Neural cell (in vitro differentiated cells): ENCODE measurements at regions not wholly inside any gene's neighbourhood (a gene's known extent, or its start where the extent isn't known, plus 50 kb on each side); places are given as distances from the start of the nearest gene placed in this dataset.

ENCODE experiments used
- H2AFZ ChIP-seq: fragments of 200-600, 300-800 bp; sonication (generic), shearing (Covaris generic); 2 replicates; pipeline ENCODE4 v1.6.0; 2014; ENCODE audit warnings: low read depth, mild to moderate bottlenecking, antibody characterized with exemption, low read length, moderate library complexity
- H3F3A ChIP-seq: fragments of 200-600 bp; shearing (Covaris generic); 2 replicates; pipeline ENCODE4 v1.6.1; 2016; ENCODE audit warnings: mild to moderate bottlenecking, moderate library complexity, mixed read lengths, antibody characterized with exemption, low read length; ENCODE audit not compliant: insufficient read depth, poor library complexity, severe bottlenecking
- H3K27ac ChIP-seq: fragments of 200-600, 300-800 bp; sonication (generic), shearing (Covaris generic); 2 replicates; pipeline ENCODE4 v1.5.1; 2014; ENCODE audit warnings: mild to moderate bottlenecking, low read length, moderate library complexity
- H3K27me3 ChIP-seq: fragments of 300-800, 200-600 bp; sonication (generic), shearing (Covaris generic); 2 replicates; pipeline ENCODE4 v1.6.0; 2014; ENCODE audit warnings: mild to moderate bottlenecking, low read depth, low read length, moderate library complexity; ENCODE audit not compliant: insufficient read depth
- H3K36me3 ChIP-seq: fragments of 300-800, 200-600 bp; sonication (generic), shearing (Covaris generic); 2 replicates; pipeline ENCODE4 v1.5.1; 2014; ENCODE audit warnings: mild to moderate bottlenecking, antibody characterized with exemption, low read length, moderate library complexity; ENCODE audit not compliant: insufficient read depth
- H3K4me2 ChIP-seq: fragments of 300-800, 200-600 bp; sonication (generic), shearing (Covaris generic); 2 replicates; pipeline ENCODE4 v1.6.0; 2014; ENCODE audit warnings: mild to moderate bottlenecking, low read length
- H3K4me3 ChIP-seq: fragments of 300-800, 200-600 bp; sonication (generic), shearing (Covaris generic); 2 replicates; pipeline ENCODE4 v1.5.1; 2014; ENCODE audit warnings: mild to moderate bottlenecking, low read length, moderate library complexity
- H3K79me2 ChIP-seq: fragments of 200-600 bp; shearing (Covaris generic); replicated peaks from 2 replicates; pipeline ENCODE4 v1.6.0; 2014; ENCODE audit warnings: mild to moderate bottlenecking, low read length, moderate library complexity; ENCODE audit not compliant: insufficient read depth
- H3K9ac ChIP-seq: fragments of 300-800, 200-600 bp; sonication (generic), shearing (Covaris generic); 2 replicates; pipeline ENCODE4 v1.6.1; 2016; ENCODE audit warnings: mild to moderate bottlenecking, low read length, mixed read lengths
- H3K9me2 ChIP-seq: fragments of 200-600 bp; shearing (Covaris generic); 2 replicates; pipeline ENCODE4 v1.6.1; 2016; ENCODE audit warnings: mild to moderate bottlenecking, low read length, mixed read lengths; ENCODE audit not compliant: insufficient read depth
- H3K9me3 ChIP-seq: fragments of 200-600, 300-800 bp; sonication (generic), shearing (Covaris generic); 2 replicates; pipeline ENCODE4 v1.6.1; 2016; ENCODE audit warnings: mild to moderate bottlenecking, mixed run types, low read length, moderate library complexity, mixed read lengths
- H4K20me1 ChIP-seq: fragments of 200-600 bp; shearing (Covaris generic); 2 replicates; pipeline ENCODE4 v1.6.1; 2016; ENCODE audit warnings: mild to moderate bottlenecking, mixed run types; ENCODE audit not compliant: insufficient read depth
- EP300 ChIP-seq: fragments of 450-650 bp; conservative IDR thresholded peaks from 2 replicates; pipeline ENCODE4 v1.6.1; 2014; ENCODE audit warnings: antibody characterized with exemption, mild to moderate bottlenecking, moderate library complexity; ENCODE audit not compliant: poor library complexity, severe bottlenecking
- EZH2 ChIP-seq: fragments of 200-600, 300-800 bp; shearing (Covaris generic), sonication (generic); IDR thresholded peaks from 2 replicates; pipeline ENCODE4 v1.6.1; 2014; ENCODE audit warnings: antibody characterized with exemption, low read length, borderline replicate concordance, mild to moderate bottlenecking; ENCODE audit not compliant: insufficient read depth, poor library complexity, severe bottlenecking
- MXI1 ChIP-seq: fragments of 450-650 bp; conservative IDR thresholded peaks from 2 replicates; pipeline ENCODE4 v1.6.1; 2014; ENCODE audit warnings: antibody characterized with exemption, mild to moderate bottlenecking; ENCODE audit not compliant: poor library complexity, severe bottlenecking
- RAD21 ChIP-seq: fragments of 450-650 bp; conservative IDR thresholded peaks from 2 replicates; pipeline ENCODE4 v1.6.1; 2014; ENCODE audit warnings: antibody characterized with exemption, mild to moderate bottlenecking, moderate library complexity
- SMC3 ChIP-seq: fragments of 450-650 bp; conservative IDR thresholded peaks from 2 replicates; pipeline ENCODE4 v1.6.1; 2014; ENCODE audit warnings: antibody characterized with exemption, mild to moderate bottlenecking, moderate library complexity; ENCODE audit not compliant: poor library complexity
- TAF1 ChIP-seq: IDR thresholded peaks from 2 replicates; pipeline ENCODE4 v1.6.1; 2012; ENCODE audit warnings: low read depth
- TF ChIP-seq, protein P1 (sequence below): IDR thresholded peaks from 2 replicates; pipeline ENCODE4 v1.6.1; 2012; ENCODE audit warnings: borderline replicate concordance
- TF ChIP-seq, protein P2 (sequence below): fragments of 450-650 bp; IDR thresholded peaks from 2 replicates; pipeline ENCODE4 v1.5.1; 2014; ENCODE audit warnings: antibody characterized with exemption, mild to moderate bottlenecking, moderate library complexity; ENCODE audit not compliant: poor library complexity, severe bottlenecking

DNA sequence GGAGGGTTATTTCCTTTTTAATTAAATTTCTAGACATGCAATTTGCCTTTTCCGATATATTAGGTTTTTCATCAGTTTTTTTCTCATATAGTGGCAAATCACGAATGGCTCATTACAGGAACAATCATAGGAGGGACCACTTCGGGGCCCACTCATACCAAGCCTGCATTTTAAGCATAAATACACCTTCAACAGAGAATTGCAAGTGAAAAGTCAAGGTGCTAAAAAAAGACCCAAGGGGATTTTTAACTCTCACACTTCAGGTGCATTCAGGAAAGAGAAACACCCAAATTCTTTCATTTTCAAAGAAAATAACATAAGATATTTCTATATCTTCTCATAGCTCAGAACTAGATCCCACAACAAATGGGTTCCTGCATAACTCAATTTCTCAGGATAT is 979.6 kb upstream of the NR2F2 start:
- Histone ChIP-seq H3K27me3 (no peaks in the 10 kb centered on the region), H3K9me2 (no peaks in the 10 kb centered on the region), H3K79me2 (no peaks in the 10 kb centered on the region), H3K27ac (no peak overlapping the region), H3K9ac (no peak overlapping the region), H3F3A (no peaks in the 10 kb centered on the region), H4K20me1 (no peaks in the 10 kb centered on the region), H2AFZ (no peak overlapping the region), H3K4me2 (no peak overlapping the region), H3K36me3 (no peaks in the 10 kb centered on the region), H3K4me3 (no peak overlapping the region), H3K9me3 (no peaks in the 10 kb centered on the region)
- TF ChIP-seq MXI1 (no peak), TAF1 (no peak), EP300 (no peak), EZH2 (no peak), SMC3 (no peak), RAD21 (no peak)
- TF ChIP-seq, protein P1, sequence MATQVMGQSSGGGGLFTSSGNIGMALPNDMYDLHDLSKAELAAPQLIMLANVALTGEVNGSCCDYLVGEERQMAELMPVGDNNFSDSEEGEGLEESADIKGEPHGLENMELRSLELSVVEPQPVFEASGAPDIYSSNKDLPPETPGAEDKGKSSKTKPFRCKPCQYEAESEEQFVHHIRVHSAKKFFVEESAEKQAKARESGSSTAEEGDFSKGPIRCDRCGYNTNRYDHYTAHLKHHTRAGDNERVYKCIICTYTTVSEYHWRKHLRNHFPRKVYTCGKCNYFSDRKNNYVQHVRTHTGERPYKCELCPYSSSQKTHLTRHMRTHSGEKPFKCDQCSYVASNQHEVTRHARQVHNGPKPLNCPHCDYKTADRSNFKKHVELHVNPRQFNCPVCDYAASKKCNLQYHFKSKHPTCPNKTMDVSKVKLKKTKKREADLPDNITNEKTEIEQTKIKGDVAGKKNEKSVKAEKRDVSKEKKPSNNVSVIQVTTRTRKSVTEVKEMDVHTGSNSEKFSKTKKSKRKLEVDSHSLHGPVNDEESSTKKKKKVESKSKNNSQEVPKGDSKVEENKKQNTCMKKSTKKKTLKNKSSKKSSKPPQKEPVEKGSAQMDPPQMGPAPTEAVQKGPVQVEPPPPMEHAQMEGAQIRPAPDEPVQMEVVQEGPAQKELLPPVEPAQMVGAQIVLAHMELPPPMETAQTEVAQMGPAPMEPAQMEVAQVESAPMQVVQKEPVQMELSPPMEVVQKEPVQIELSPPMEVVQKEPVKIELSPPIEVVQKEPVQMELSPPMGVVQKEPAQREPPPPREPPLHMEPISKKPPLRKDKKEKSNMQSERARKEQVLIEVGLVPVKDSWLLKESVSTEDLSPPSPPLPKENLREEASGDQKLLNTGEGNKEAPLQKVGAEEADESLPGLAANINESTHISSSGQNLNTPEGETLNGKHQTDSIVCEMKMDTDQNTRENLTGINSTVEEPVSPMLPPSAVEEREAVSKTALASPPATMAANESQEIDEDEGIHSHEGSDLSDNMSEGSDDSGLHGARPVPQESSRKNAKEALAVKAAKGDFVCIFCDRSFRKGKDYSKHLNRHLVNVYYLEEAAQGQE, result no peak
- TF ChIP-seq, protein P2, sequence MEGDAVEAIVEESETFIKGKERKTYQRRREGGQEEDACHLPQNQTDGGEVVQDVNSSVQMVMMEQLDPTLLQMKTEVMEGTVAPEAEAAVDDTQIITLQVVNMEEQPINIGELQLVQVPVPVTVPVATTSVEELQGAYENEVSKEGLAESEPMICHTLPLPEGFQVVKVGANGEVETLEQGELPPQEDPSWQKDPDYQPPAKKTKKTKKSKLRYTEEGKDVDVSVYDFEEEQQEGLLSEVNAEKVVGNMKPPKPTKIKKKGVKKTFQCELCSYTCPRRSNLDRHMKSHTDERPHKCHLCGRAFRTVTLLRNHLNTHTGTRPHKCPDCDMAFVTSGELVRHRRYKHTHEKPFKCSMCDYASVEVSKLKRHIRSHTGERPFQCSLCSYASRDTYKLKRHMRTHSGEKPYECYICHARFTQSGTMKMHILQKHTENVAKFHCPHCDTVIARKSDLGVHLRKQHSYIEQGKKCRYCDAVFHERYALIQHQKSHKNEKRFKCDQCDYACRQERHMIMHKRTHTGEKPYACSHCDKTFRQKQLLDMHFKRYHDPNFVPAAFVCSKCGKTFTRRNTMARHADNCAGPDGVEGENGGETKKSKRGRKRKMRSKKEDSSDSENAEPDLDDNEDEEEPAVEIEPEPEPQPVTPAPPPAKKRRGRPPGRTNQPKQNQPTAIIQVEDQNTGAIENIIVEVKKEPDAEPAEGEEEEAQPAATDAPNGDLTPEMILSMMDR, result no peak

DNA sequence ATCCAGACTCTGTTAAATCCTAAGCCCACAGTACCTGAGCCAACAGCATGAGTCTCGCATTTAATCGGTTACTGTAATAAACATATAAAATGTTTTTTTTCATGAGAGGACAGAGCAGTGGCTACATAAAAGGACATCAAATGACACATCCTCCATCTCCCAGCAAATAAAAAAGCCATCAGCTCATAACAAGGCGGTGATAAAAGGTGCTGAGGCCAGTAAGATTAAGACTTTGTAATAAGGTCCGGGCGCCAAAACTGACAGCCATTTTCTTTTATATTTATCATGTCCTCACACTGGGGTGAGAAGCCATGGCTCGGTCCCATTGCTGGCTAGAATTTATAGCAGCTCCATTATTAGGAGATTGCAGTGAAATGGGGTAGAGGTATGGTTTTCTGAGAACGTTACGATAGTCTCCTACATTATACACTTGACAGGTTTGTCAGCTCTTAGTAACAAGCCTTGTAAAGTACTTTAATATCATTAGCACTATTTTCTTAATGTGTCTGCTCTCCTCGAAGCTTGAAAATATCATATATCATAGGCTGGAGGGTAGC is 977.8 kb upstream of the NR2F2 start:
- Histone ChIP-seq H3F3A (no peaks in the 10 kb centered on the region), H3K4me3 (no peak overlapping the region), H2AFZ (no peak overlapping the region), H3K9ac (no peak overlapping the region), H3K36me3 (no peaks in the 10 kb centered on the region), H3K27me3 (no peaks in the 10 kb centered on the region), H3K4me2 (no peak overlapping the region), H4K20me1 (no peaks in the 10 kb centered on the region), H3K9me2 (no peaks in the 10 kb centered on the region), H3K9me3 (no peaks in the 10 kb centered on the region), H3K79me2 (no peaks in the 10 kb centered on the region), H3K27ac (no peak overlapping the region)
- TF ChIP-seq MXI1, result no peak
- no peak for TF ChIP-seq RAD21
- TF ChIP-seq EZH2, result no peak

DNA sequence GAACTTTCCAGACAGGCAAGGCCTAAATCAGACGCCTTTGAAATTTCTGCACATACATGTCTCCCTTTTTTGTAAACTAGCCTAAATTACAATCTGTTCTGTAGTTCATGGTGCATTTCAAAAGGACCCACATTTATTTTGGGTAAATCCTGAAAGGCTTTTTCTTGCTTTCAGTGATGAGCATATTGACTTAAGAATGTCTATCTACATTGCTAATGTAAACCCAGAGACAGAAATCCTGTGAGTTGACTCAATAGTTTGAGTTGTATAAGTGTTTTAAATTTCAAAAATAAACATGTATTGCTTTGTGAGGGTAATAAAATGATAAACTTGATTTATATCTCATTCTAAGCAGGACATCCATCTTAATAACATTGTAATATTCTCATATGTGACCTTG is 977.0 kb upstream of the NR2F2 start:
- H2AFZ ChIP-seq, result no peak overlapping the region
- TF ChIP-seq TAF1, result no peak
- TF ChIP-seq, protein P2, result no peak
- no peak overlapping the region for H3K4me2 ChIP-seq
- H3K27me3 ChIP-seq, result no peaks in the 10 kb centered on the region
- no peak overlapping the region for H3K27ac ChIP-seq
- H3K4me3 ChIP-seq, result no peak overlapping the region
- H3K9ac ChIP-seq, result no peak overlapping the region
- no peaks in the 10 kb centered on the region for H3K79me2 ChIP-seq
- H3K9me3 ChIP-seq, result no peaks in the 10 kb centered on the region
- H3F3A ChIP-seq, result no peaks in the 10 kb centered on the region
- H3K36me3 ChIP-seq, result no peaks in the 10 kb centered on the region
- no peaks in the 10 kb centered on the region for H3K9me2 ChIP-seq
- no peaks in the 10 kb centered on the region for H4K20me1 ChIP-seq
